Mammary epithelial cell (primary cell): ENCODE measurements at regions not wholly inside any gene's neighbourhood (a gene's known extent, or its start where the extent isn't known, plus 50 kb on each side); places are given as distances from the start of the nearest gene placed in this dataset.

Source experiments
- CTCF ChIP-seq, 2 donors: IDR thresholded peaks in 1 of 2; conservative IDR thresholded peaks in 1 of 2; 2 replicates each; pipeline ENCODE4 v1.5.1; 2011 to 2012; ENCODE audit warnings: inconsistent platforms in 2 of 2, low read length in 2 of 2, mild to moderate bottlenecking in 2 of 2, control low read depth in 1 of 2, low read depth in 1 of 2; ENCODE audit not compliant: insufficient read depth in 1 of 2; ENCODE audit errors: extremely low read depth in 1 of 2
- EZH2 ChIP-seq: IDR thresholded peaks from 2 replicates; pipeline ENCODE4 v1.6.1; 2012; ENCODE audit warnings: low read length, inconsistent platforms, borderline replicate concordance

- TF ChIP-seq EZH2 (no peak), CTCF (conservative IDR thresholded peaks at IDR 0.05 in 1 of 2, IDR thresholded peaks at IDR 0.05 in 1 of 2; ENCODE audit: extremely low read depth in 1 of 2, insufficient read depth in 1 of 2, low read depth in 1 of 2, low read length in 2 of 2) (no peak)
Measured at GRCh38 chr6:74458536-74458935, 747.3 kb downstream of the COL12A1 start.
